Karpas-422 (cell line): ENCODE measurements at regions not wholly inside any gene's neighbourhood (a gene's known extent, or its start where the extent isn't known, plus 50 kb on each side); places are given as distances from the start of the nearest gene placed in this dataset.

ENCODE experiments used
- DNase-seq: peaks from one replicate; pipeline ENCODE4 v3.0.0-alpha.2; 2015
- H2AFZ ChIP-seq: fragments of 200-600 bp; sonication (generic); 2 replicates; pipeline ENCODE4 v1.6.1; 2014; ENCODE audit warnings: antibody characterized with exemption, low read length, mixed read lengths
- H3K27ac ChIP-seq: fragments of 200-600 bp; sonication (generic); 2 replicates; pipeline ENCODE4 v1.5.1; 2014; ENCODE audit warnings: mild to moderate bottlenecking, low read length, moderate library complexity
- H3K27me3 ChIP-seq: fragments of 200-600 bp; sonication (generic); 2 replicates; pipeline ENCODE4 v1.6.1; 2014; ENCODE audit warnings: low read length, mixed read lengths
- H3K36me3 ChIP-seq: fragments of 200-600 bp; sonication (generic); 2 replicates; pipeline ENCODE4 v1.6.1; 2014; ENCODE audit warnings: low read length, mixed read lengths; ENCODE audit not compliant: insufficient read depth
- H3K4me1 ChIP-seq: fragments of 200-600 bp; sonication (generic); 2 replicates; pipeline ENCODE4 v1.6.1; 2014; ENCODE audit warnings: mild to moderate bottlenecking, low read length, mixed read lengths
- H3K4me2 ChIP-seq: fragments of 200-600 bp; sonication (generic); 2 replicates; pipeline ENCODE4 v1.6.1; 2014; ENCODE audit warnings: low read length, low read depth, mild to moderate bottlenecking; ENCODE audit not compliant: poor library complexity, severe bottlenecking
- H3K4me3 ChIP-seq: fragments of 200-600 bp; sonication (generic); 2 replicates; pipeline ENCODE4 v1.5.1; 2014; ENCODE audit warnings: mild to moderate bottlenecking, antibody characterized with exemption, low read length, mixed read lengths
- H3K79me2 ChIP-seq: fragments of 200-600 bp; sonication (generic); 2 replicates; pipeline ENCODE4 v1.6.1; 2014; ENCODE audit warnings: mild to moderate bottlenecking, low read length, mixed read lengths
- H3K9ac ChIP-seq: fragments of 200-600 bp; sonication (generic); 2 replicates; pipeline ENCODE4 v1.6.0; 2014; ENCODE audit warnings: low read length
- H3K9me2 ChIP-seq: fragments of 200-600 bp; sonication (generic), shearing (Covaris generic); replicated peaks from 2 replicates; pipeline ENCODE4 v1.6.0; 2014; ENCODE audit warnings: mild to moderate bottlenecking, low read length, moderate library complexity; ENCODE audit not compliant: insufficient read depth
- H3K9me3 ChIP-seq: fragments of 300-700, 200-600 bp; sonication (generic); 2 replicates; pipeline ENCODE4 v1.6.1; 2014; ENCODE audit warnings: low read length, mixed read lengths
- H4K20me1 ChIP-seq: fragments of 200-600 bp; sonication (generic); 2 replicates; pipeline ENCODE4 v1.6.1; 2014; ENCODE audit warnings: mild to moderate bottlenecking, antibody characterized with exemption, low read length, low read depth; ENCODE audit not compliant: insufficient read depth

- H3K9me2 ChIP-seq, result no peaks in the 10 kb centered on the region
- no peak overlapping the region for H3K4me2 ChIP-seq
Measured at GRCh38 chr4:14864365-14865030, 137.8 kb upstream of the CPEB2 start.

GRCh38 chr4:14865031-14865366, 137.3 kb upstream of the CPEB2 start:
- Histone ChIP-seq H4K20me1 (no peaks in the 10 kb centered on the region), H3K4me3 (no peak overlapping the region), H3K9ac (no peak overlapping the region), H3K27ac (no peak overlapping the region), H3K9me3 (no peaks in the 10 kb centered on the region), H3K4me2 (no peak overlapping the region), H3K79me2 (no peaks in the 10 kb centered on the region), H2AFZ (no peak overlapping the region), H3K4me1 (no peaks in the 10 kb centered on the region), H3K27me3 (no peaks in the 10 kb centered on the region), H3K36me3 (no peaks in the 10 kb centered on the region), H3K9me2 (no peaks in the 10 kb centered on the region)
- DNase-seq, result no peak

More at GRCh38 chr4:14864365-14865030, 137.8 kb upstream of the CPEB2 start:
- no peak overlapping the region for H3K27ac ChIP-seq
- H2AFZ ChIP-seq, result no peak overlapping the region
- no peaks in the 10 kb centered on the region for H3K27me3 ChIP-seq
- H3K9me3 ChIP-seq, result no peaks in the 10 kb centered on the region
- no peak for DNase-seq
- no peaks in the 10 kb centered on the region for H3K36me3 ChIP-seq
- no peaks in the 10 kb centered on the region for H3K4me1 ChIP-seq
- H3K4me3 ChIP-seq, result no peak overlapping the region
- no peaks in the 10 kb centered on the region for H3K79me2 ChIP-seq
- H3K9ac ChIP-seq, result no peak overlapping the region
- no peaks in the 10 kb centered on the region for H4K20me1 ChIP-seq

- Histone ChIP-seq H2AFZ (no peak overlapping the region), H3K9me3 (no peaks in the 10 kb centered on the region), H3K36me3 (no peaks in the 10 kb centered on the region), H3K9ac (no peak overlapping the region), H3K4me2 (no peak overlapping the region), H3K4me3 (no peak overlapping the region), H4K20me1 (no peaks in the 10 kb centered on the region), H3K79me2 (no peaks in the 10 kb centered on the region), H3K4me1 (no peaks in the 10 kb centered on the region), H3K9me2 (no peaks in the 10 kb centered on the region), H3K27ac (no peak overlapping the region), H3K27me3 (no peaks in the 10 kb centered on the region)
- no peak for DNase-seq
Measured at GRCh38 chr4:14865804-14866203, 136.5 kb upstream of the CPEB2 start.

GRCh38 chr4:14867847-14868246, 134.4 kb upstream of the CPEB2 start:
- Histone ChIP-seq H3K4me2 (no peak overlapping the region), H4K20me1 (no peaks in the 10 kb centered on the region), H3K4me1 (no peaks in the 10 kb centered on the region), H3K4me3 (no peak overlapping the region), H3K9ac (no peak overlapping the region), H3K9me2 (no peaks in the 10 kb centered on the region), H3K27me3 (no peaks in the 10 kb centered on the region), H3K36me3 (no peaks in the 10 kb centered on the region), H3K27ac (no peak overlapping the region), H2AFZ (no peak overlapping the region), H3K79me2 (no peaks in the 10 kb centered on the region), H3K9me3 (no peaks in the 10 kb centered on the region)
- DNase-seq, result no peak

- no peak overlapping the region for H3K9ac ChIP-seq
- H3K27me3 ChIP-seq, result no peaks in the 10 kb centered on the region
- H4K20me1 ChIP-seq, result no peaks in the 10 kb centered on the region
- no peak overlapping the region for H3K4me3 ChIP-seq
- no peaks in the 10 kb centered on the region for H3K4me1 ChIP-seq
- no peak for DNase-seq
- no peak overlapping the region for H2AFZ ChIP-seq
- H3K36me3 ChIP-seq, result no peaks in the 10 kb centered on the region
- H3K27ac ChIP-seq, result no peak overlapping the region
- H3K9me3 ChIP-seq, result no peaks in the 10 kb centered on the region
- no peaks in the 10 kb centered on the region for H3K9me2 ChIP-seq
- H3K4me2 ChIP-seq, result no peak overlapping the region
- no peaks in the 10 kb centered on the region for H3K79me2 ChIP-seq
Measured at GRCh38 chr4:14868426-14869395, 133.6 kb upstream of the CPEB2 start.

GRCh38 chr4:14871676-14872430, 130.4 kb upstream of the CPEB2 start:
- Histone ChIP-seq H3K9ac (no peak overlapping the region), H3K27ac (no peak overlapping the region), H3K36me3 (no peaks in the 10 kb centered on the region), H4K20me1 (no peaks in the 10 kb centered on the region), H3K9me2 (no peaks in the 10 kb centered on the region), H2AFZ (no peak overlapping the region), H3K4me2 (no peak overlapping the region), H3K4me1 (no peaks in the 10 kb centered on the region), H3K9me3 (no peaks in the 10 kb centered on the region), H3K4me3 (no peak overlapping the region), H3K27me3 (no peaks in the 10 kb centered on the region), H3K79me2 (no peaks in the 10 kb centered on the region)
- DNase-seq, result peak; percentile 76

- Histone ChIP-seq H3K4me3 (no peak overlapping the region), H3K4me2 (no peak overlapping the region), H3K4me1 (peaks cover 4% of the 10 kb centered on the region; the same call in 1 of the 2 replicates), H2AFZ (no peak overlapping the region), H4K20me1 (no peaks in the 10 kb centered on the region), H3K79me2 (no peaks in the 10 kb centered on the region), H3K36me3 (no peaks in the 10 kb centered on the region), H3K9me3 (no peaks in the 10 kb centered on the region), H3K9ac (no peak overlapping the region), H3K9me2 (no peaks in the 10 kb centered on the region), H3K27ac (no peak overlapping the region), H3K27me3 (no peaks in the 10 kb centered on the region)
- DNase-seq, result no peak
Measured at GRCh38 chr4:14874990-14875389, 127.3 kb upstream of the CPEB2 start.
